ENCODE measurements at regions not wholly inside any gene's neighbourhood (a gene's known extent, or its start where the extent isn't known, plus 50 kb on each side); places are given as distances from the start of the nearest gene placed in this dataset.

GRCh38 chr16:26729951-26730541 is 336.7 kb upstream of the C16orf82 start:
- DNase-seq: no peak

- DNase-seq: no peak
These were observed 335.0 kb upstream of the C16orf82 start for GRCh38 chr16:26731729-26732128.

GRCh38 chr16:26733710-26734109 is 333.0 kb upstream of the C16orf82 start:
- DNase-seq: no peak

GRCh38 chr16:26735521-26735920 is 331.2 kb upstream of the C16orf82 start:
- no peak for DNase-seq

- DNase-seq: no peak
These were observed 330.6 kb upstream of the C16orf82 start for GRCh38 chr16:26736084-26736483.

GRCh38 chr16:26740771-26741170 is 326.0 kb upstream of the C16orf82 start:
- no peak for DNase-seq

- DNase-seq: no peak
These were observed 324.7 kb upstream of the C16orf82 start for GRCh38 chr16:26742040-26742439.

- no peak for DNase-seq
These were observed 322.3 kb upstream of the C16orf82 start for GRCh38 chr16:26744430-26744829.

- no peak for DNase-seq
These were observed 319.0 kb upstream of the C16orf82 start for GRCh38 chr16:26747760-26748159.

- DNase-seq: no peak
These were observed 317.7 kb upstream of the C16orf82 start for GRCh38 chr16:26749072-26749471.

GRCh38 chr16:26752166-26752565 is 314.6 kb upstream of the C16orf82 start:
- no peak for DNase-seq

- DNase-seq: no peak
These were observed 310.1 kb upstream of the C16orf82 start for GRCh38 chr16:26756633-26757032.

GRCh38 chr16:26762594-26762993 is 304.1 kb upstream of the C16orf82 start:
- no peak for DNase-seq

GRCh38 chr16:26765087-26765486 is 301.6 kb upstream of the C16orf82 start:
- DNase-seq: no peak

- no peak for DNase-seq
These were observed 298.2 kb upstream of the C16orf82 start for GRCh38 chr16:26768385-26769010.

- no peak for DNase-seq
These were observed 296.2 kb upstream of the C16orf82 start for GRCh38 chr16:26770547-26770946.

- no peak for DNase-seq
These were observed 294.2 kb upstream of the C16orf82 start for GRCh38 chr16:26772503-26772902.

GRCh38 chr16:26777821-26778220 is 288.9 kb upstream of the C16orf82 start:
- DNase-seq: no peak

GRCh38 chr16:26787924-26788323 is 278.8 kb upstream of the C16orf82 start:
- DNase-seq: no peak

GRCh38 chr16:26791169-26791568 is 275.6 kb upstream of the C16orf82 start:
- DNase-seq: no peak

GRCh38 chr16:26795184-26795583 is 271.5 kb upstream of the C16orf82 start:
- no peak for DNase-seq

- no peak for DNase-seq
These were observed 265.1 kb upstream of the C16orf82 start for GRCh38 chr16:26801628-26802027.

- no peak for DNase-seq
These were observed 264.3 kb upstream of the C16orf82 start for GRCh38 chr16:26802440-26802839.

GRCh38 chr16:26802965-26803364 is 263.8 kb upstream of the C16orf82 start:
- no peak for DNase-seq

- no peak for DNase-seq
These were observed 260.1 kb upstream of the C16orf82 start for GRCh38 chr16:26806657-26807056.

All from T1000 (cell line).